ENCODE measurements at regions not wholly inside any gene's neighbourhood (a gene's known extent, or its start where the extent isn't known, plus 50 kb on each side); places are given as distances from the start of the nearest gene placed in this dataset.

GRCh38 chr13:40146611-40147117 is 491.2 kb downstream of the COG6 start:
- BruUV-seq (replicated peaks) = no TSS peak
- DNase-seq (ENCODE audit: low read depth, low spot score) = no peak
- 52% methylated on average over 11 of the region's 11 CpGs for WGBS (ENCODE audit: insufficient coverage, insufficient replicate concordance, low lambda C conversion rate, missing lambda C conversion rate)
- CTCF ChIA-PET = interaction anchor here (1.0 kb wide), 2 partner anchors 204 to 536 kb away, joined by 3 to 4 read pairs; no protein-coding TSS in a partner anchor
- Histone ChIP-seq H3K27ac (ENCODE audit: control insufficient read depth, insufficient read depth) (no peak overlapping the region), H3K79me2 (ENCODE audit: control insufficient read depth, insufficient read depth, low read length) (no peaks in the 10 kb centered on the region), H3K4me2 (ENCODE audit: control insufficient read depth, insufficient read depth) (no peak overlapping the region), H2AFZ (ENCODE audit: control insufficient read depth, low read depth, low read length) (no peak overlapping the region), H3K4me3 (no peak overlapping the region), H3K9me3 (replicated peaks; ENCODE audit: control insufficient read depth, insufficient read depth, low read length) (no peaks in the 10 kb centered on the region), H4K20me1 (ENCODE audit: control insufficient read depth, insufficient read depth) (no peaks in the 10 kb centered on the region), H3K27me3 (replicated peaks in 1 of 2; ENCODE audit: control insufficient read depth in 2 of 2, insufficient read depth in 2 of 2, low read length in 1 of 2) (peaks cover 0 to 3% of the 10 kb centered on the region in 2 experiments; a peak in 2 of 4 replicates), H3K4me1 (ENCODE audit: control insufficient read depth, insufficient read depth, low read length) (no peaks in the 10 kb centered on the region), H3K9ac (ENCODE audit: control insufficient read depth, insufficient read depth, low read length) (no peak overlapping the region), H3K36me3 (ENCODE audit: control insufficient read depth in 2 of 2, insufficient read depth in 2 of 2, low read length in 1 of 2) (no peaks in the 10 kb centered on the region)
- intact Hi-C loops (cut with micrococcal nuclease; ENCODE audit: unreplicated experiment) (no loop called here), in situ Hi-C loops (cut with MboI) (no loop called here)
- TF ChIP-seq CTCF (IDR thresholded peaks at IDR 0.05 in 2 of 3, conservative IDR thresholded peaks at IDR 0.05 in 1 of 3; ENCODE audit: control insufficient read depth in 2 of 3, extremely low read depth in 1 of 3, insufficient read depth in 1 of 3, low read depth in 3 of 3, low read length in 3 of 3) (no peak), TCF12 (IDR thresholded peaks at IDR 0.05; ENCODE audit: low read depth, low read length) (no peak), BCL3 (IDR thresholded peaks at IDR 0.05; ENCODE audit: borderline replicate concordance, insufficient read depth, low read depth, low read length, poor library complexity, severe bottlenecking) (no peak), SREBF2 (IDR thresholded peaks at IDR 0.05; ENCODE audit: low read length) (no peak), ZBED1 (IDR thresholded peaks at IDR 0.05; ENCODE audit: borderline replicate concordance) (no peak), POLR2A (IDR thresholded peaks at IDR 0.05; ENCODE audit: low read depth, low read length) (no peak), TCF7 (IDR thresholded peaks at IDR 0.05; ENCODE audit: borderline replicate concordance) (no peak), ELK1 (IDR thresholded peaks at IDR 0.05; ENCODE audit: low read depth, low read length) (no peak), EP300 (IDR thresholded peaks at IDR 0.05; ENCODE audit: borderline replicate concordance in 1 of 2, control insufficient read depth in 1 of 2, low read depth in 2 of 2, low read length in 2 of 2) (no peak), ZNF207 (IDR thresholded peaks at IDR 0.05; ENCODE audit: borderline replicate concordance) (no peak), E2F4 (IDR thresholded peaks at IDR 0.05; ENCODE audit: low read depth, low read length) (no peak)
- FAIRE-seq = no peak
- SMC1A ChIA-PET (ENCODE audit: uncharacterized antibody, unreplicated experiment) = interaction anchor here (1.0 kb wide), 1 partner anchor 459 kb away, joined by 3 read pairs; no protein-coding TSS in a partner anchor
- RAD21 ChIA-PET (ENCODE audit: unreplicated experiment) = no interaction called here
- POLR2A ChIA-PET = no interaction called here
- no peak for ATAC-seq
